Right lobe of liver (tissue), 6 donors: ENCODE measurements at regions not wholly inside any gene's neighbourhood (a gene's known extent, or its start where the extent isn't known, plus 50 kb on each side); places are given as distances from the start of the nearest gene placed in this dataset.

Experiments
- ATAC-seq, 4 donors: fragments of 200-7000 bp; cut with Tn5 transposase; one replicate each; pipeline ENCODE4 v1.9.1; 2020; ENCODE audit warnings: mild to moderate bottlenecking in 4 of 4, moderate library complexity in 4 of 4
- DNase-seq, 3 donors: peaks; one replicate each; pipeline ENCODE4 v3.0.0-alpha.2; 2020
- H3K27ac ChIP-seq, 3 donors: fragments of 200-600 bp; one replicate each; pipeline ENCODE4 v1.8.0; 2022
- H3K27me3 ChIP-seq, 2 donors: fragments of 200-600 bp; one replicate each; pipeline ENCODE4 v1.8.0; 2022
- H3K36me3 ChIP-seq, 4 donors: fragments of 200-600 bp; sonication (generic) in 1 of 4; one replicate each; pipeline versions ENCODE4 v1.5.1 to v1.8.0; 2017 to 2022; ENCODE audit warnings: control low read depth in 1 of 4
- H3K4me1 ChIP-seq, 4 donors: fragments of 200-600 bp; sonication (generic) in 1 of 4; one replicate each; pipeline versions ENCODE4 v1.5.1 to v1.8.0; 2017 to 2022; ENCODE audit warnings: control low read depth in 1 of 4
- H3K4me3 ChIP-seq, 3 donors: fragments of 200-600 bp; one replicate each; pipeline ENCODE4 v1.8.0; 2022
- H3K9me3 ChIP-seq, 4 donors: fragments of 200-600 bp; sonication (generic) in 1 of 4; one replicate each; pipeline versions ENCODE4 v1.5.1 to v1.8.0; 2017 to 2022; ENCODE audit warnings: control low read depth in 1 of 4
- POLR2A ChIP-seq: fragments of 450-650 bp; IDR thresholded peaks from one replicate; pipeline ENCODE4 v1.6.1; 2017; ENCODE audit warnings: antibody characterized with exemption, mild to moderate bottlenecking
- WGBS: methylation state at CpG from one replicate; pipeline ENCODE4 v1.1.6; 2018; ENCODE audit warnings: low coverage, low lambda C conversion rate; ENCODE audit not compliant: insufficient coverage; ENCODE audit errors: missing lambda C conversion rate; 5-methylcytosine and 5-hydroxymethylcytosine counted together
- intact Hi-C, 2 donors: fragments of 100-400 bp; cut with DNase I; formaldehyde crosslinking; loops; one replicate each; pipeline versions ENCODE4 v1.11.2 to v1.14.1; 2022
- TF ChIP-seq, protein P1 (sequence below), 4 donors: fragments of 200-600 bp in 3 of 4; fragments of 450-650 bp in 1 of 4; IDR thresholded peaks; one replicate each; pipeline versions ENCODE4 v1.5.1 to v1.8.0; 2016 to 2022; ENCODE audit warnings: antibody characterized with exemption in 4 of 4, mild to moderate bottlenecking in 2 of 4
- donor health status: DM: no; HTN: yes; CAD: no.
- donor health status: DM: no; HTN: no; CAD: no.
- donor health status: DM: no; HTN: no; CAD: no.
- donor health status: DM: no; HTN: yes; CAD: no.
- donor health status: DM: no; HTN: yes; CAD: no.

DNA sequence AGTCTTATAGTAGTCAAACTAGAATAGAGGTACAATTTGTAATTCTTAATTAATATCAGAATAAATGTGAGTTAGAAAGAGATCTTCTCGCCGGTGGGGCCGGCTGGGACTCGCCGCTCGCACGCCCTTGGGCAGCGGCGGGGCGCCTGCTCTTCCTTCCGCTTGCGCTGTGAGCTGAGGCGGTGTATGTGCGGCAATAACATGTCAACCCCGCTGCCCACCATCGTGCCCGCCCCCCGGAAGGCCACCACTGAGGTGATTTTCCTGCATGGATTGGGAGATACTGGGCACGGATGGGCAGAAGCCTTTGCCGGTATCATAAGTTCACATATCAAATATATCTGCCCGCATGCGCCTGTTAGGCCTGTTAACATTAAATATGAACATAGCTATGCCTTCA lies 123.7 kb upstream of the OGFRL1 start:
- Histone ChIP-seq H3K27ac (no peak overlapping the region), H3K9me3 (no peaks in the 10 kb centered on the region), H3K4me1 (no peaks in the 10 kb centered on the region), H3K4me3 (no peak overlapping the region), H3K36me3 (no peaks in the 10 kb centered on the region), H3K27me3 (no peaks in the 10 kb centered on the region)
- intact Hi-C loops: no loop called here
- DNase-seq (no peak), ATAC-seq (no peak)
- WGBS: 91% methylated on average over 15 of the region's 22 CpGs
- TF ChIP-seq POLR2A: no peak
- TF ChIP-seq, protein P1, sequence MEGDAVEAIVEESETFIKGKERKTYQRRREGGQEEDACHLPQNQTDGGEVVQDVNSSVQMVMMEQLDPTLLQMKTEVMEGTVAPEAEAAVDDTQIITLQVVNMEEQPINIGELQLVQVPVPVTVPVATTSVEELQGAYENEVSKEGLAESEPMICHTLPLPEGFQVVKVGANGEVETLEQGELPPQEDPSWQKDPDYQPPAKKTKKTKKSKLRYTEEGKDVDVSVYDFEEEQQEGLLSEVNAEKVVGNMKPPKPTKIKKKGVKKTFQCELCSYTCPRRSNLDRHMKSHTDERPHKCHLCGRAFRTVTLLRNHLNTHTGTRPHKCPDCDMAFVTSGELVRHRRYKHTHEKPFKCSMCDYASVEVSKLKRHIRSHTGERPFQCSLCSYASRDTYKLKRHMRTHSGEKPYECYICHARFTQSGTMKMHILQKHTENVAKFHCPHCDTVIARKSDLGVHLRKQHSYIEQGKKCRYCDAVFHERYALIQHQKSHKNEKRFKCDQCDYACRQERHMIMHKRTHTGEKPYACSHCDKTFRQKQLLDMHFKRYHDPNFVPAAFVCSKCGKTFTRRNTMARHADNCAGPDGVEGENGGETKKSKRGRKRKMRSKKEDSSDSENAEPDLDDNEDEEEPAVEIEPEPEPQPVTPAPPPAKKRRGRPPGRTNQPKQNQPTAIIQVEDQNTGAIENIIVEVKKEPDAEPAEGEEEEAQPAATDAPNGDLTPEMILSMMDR (IDR thresholded peaks at IDR 0.05): no peak

DNA sequence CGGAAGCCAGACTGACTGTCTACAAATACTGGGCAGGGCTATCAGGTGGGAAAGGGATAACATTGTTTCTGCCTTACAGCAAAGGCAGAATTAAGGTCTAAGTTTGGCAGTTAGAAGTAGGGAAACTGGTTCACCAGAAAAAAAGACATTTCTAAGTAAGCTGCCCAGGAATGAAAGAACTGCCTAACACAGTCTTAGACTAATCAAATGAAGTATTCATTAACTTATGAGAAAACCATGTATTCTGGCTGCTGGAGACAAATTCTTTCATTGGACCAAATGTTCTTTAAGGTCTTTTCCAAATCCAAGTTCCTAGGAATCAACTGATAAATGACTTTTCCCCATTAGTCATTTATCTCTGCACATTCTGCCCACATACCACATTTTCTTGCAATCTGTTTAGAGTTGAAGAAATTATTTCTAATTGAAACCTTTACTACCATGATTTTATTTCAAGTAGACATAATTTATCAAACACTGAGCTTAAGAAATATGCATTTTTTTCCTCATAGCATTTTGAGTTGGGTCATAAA lies 120.3 kb upstream of the OGFRL1 start:
- no peak for ATAC-seq
- intact Hi-C loops: no loop called here
- WGBS: 82% methylated on average over 1 of the region's 1 CpG

DNA sequence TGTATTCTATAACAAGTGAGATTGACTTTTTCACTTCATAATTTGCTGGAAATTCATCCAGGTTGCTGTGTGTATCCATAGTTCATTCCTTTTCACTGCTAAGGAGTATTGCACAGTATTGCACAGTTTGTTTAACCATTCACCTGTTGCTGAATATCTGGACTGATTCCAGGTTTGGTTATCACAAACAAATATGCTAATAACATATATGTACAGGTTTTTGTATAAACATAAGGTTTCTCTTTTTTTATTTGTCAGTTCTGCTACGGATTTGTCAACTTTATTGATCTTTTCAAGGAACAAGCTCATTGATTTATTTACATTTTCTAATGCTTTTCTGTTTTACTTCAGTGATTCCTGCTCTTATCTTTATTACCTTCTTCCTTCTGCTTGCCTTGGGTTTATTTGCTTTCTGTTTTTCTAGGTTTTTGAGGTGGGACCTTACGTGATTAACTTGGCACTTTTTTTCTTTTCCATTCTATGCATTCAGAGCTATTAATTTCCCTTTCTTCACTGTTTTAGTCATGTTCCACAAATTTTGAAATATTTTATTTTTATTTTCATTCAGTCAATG lies 117.0 kb upstream of the OGFRL1 start:
- Histone ChIP-seq H3K36me3 (no peaks in the 10 kb centered on the region), H3K27ac (no peak overlapping the region), H3K4me3 (no peak overlapping the region), H3K9me3 (no peaks in the 10 kb centered on the region), H3K27me3 (no peaks in the 10 kb centered on the region), H3K4me1 (no peaks in the 10 kb centered on the region)
- ATAC-seq (no peak), DNase-seq (no peak)
- WGBS: 26% methylated on average over 2 of the region's 2 CpGs
- TF ChIP-seq, protein P1 (IDR thresholded peaks at IDR 0.05): no peak
- no peak for TF ChIP-seq POLR2A
- intact Hi-C loops: no loop called here

More for the DNA sequence above, 120.3 kb upstream of the OGFRL1 start:
- no peak overlapping the region for H3K4me3 ChIP-seq
- no peak for TF ChIP-seq POLR2A
- TF ChIP-seq, protein P1 (IDR thresholded peaks at IDR 0.05): no peak
- H3K27ac ChIP-seq: no peak overlapping the region
- no peaks in the 10 kb centered on the region for H3K36me3 ChIP-seq
- no peaks in the 10 kb centered on the region for H3K4me1 ChIP-seq
- H3K27me3 ChIP-seq: no peaks in the 10 kb centered on the region
- H3K9me3 ChIP-seq: no peaks in the 10 kb centered on the region
- no peak for DNase-seq

DNA sequence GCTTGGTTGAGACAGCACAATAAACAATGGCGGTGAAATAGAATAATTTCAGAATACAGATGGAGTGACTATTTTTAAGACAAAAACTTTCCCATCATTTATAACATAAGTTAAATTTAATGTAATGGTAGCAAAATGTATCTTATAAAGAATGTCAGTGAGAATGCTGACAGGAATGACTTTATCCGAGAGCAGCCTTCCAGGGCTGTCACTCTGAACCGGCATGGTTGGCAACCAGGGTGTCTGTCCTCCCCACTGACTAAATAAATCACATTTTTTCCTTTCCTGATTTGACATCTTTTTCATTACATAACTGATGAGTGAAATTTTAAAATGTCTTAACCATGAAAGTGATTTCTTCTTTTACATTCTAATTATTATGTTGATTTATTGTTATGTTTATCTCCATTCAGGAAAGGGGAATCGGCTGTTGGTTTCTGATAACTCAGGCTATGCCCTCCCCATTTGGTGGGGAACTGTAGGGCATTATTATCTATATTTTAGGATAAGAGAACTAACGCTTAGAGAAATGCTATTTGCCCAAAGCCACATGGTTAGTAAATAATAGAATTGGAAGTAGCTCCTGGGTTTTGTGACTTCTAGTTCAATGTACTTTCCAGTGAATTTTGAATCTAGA lies 109.2 kb upstream of the OGFRL1 start:
- Histone ChIP-seq H3K27ac (no peak overlapping the region), H3K36me3 (no peaks in the 10 kb centered on the region), H3K4me3 (no peak overlapping the region), H3K4me1 (no peaks in the 10 kb centered on the region), H3K9me3 (no peaks in the 10 kb centered on the region), H3K27me3 (no peaks in the 10 kb centered on the region)
- 50% methylated on average over 5 of the region's 5 CpGs for WGBS
- TF ChIP-seq, protein P1 (IDR thresholded peaks at IDR 0.05): no peak
- TF ChIP-seq POLR2A: no peak
- intact Hi-C loops: no loop called here
- ATAC-seq: no peak
- DNase-seq: no peak
